ENCODE measurements at regions not wholly inside any gene's neighbourhood (a gene's known extent, or its start where the extent isn't known, plus 50 kb on each side); places are given as distances from the start of the nearest gene placed in this dataset.

DNA sequence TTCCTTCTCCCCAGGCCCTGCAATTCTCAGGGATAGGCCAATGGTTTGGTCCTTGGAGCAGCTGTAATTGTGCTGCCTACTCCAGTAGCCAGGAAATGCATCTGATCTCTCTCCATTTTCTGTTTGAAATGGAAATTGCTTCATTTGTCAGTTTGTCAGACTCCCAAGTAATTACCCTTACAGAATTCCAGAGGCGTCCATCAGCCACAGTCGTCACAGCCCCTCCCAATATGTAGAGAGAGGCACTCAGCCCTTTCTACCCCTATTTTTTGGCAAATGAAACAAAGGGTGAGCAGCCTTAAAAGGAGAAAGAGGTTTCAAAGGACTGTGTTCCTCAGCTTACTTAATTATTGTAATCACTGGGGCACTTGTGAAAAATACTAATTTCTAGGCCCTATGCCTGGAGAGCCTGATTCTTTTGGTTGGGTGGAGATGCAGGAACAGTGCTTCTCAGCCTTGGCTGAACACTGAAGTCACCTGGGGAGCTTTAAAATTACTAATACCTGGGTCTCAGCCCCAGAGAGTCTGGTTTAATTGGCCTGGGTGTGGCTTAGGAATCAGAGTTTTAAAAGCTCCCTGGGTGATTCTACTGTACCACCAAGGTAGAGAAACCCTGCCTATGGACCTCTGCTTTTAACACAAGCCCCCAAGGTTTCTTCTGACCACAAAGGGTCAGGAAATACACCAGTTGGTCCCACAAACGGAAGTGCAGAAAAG is 190.0 kb downstream of the EMP1 start:
- no peak for DNase-seq (ENCODE audit: low spot score)

DNA sequence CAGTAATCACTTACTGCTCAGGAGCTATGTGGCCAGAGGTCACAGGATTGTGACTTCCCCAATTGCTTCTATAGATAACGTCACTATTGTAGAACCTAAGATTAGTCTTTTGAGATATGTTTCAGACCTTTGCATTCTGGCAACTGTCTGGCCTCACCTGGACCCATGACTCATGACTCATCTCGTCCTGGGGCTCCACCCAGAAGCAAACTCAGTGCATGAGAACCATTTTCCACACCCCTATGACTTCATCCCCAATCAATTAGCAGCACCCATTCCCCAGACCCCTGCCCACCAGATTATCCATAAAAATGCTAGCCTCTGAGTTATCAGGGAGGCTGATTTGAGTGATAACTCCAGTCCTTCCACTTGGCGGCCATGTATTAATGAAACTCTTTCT is 186.9 kb downstream of the EMP1 start:
- DNase-seq (ENCODE audit: low spot score), result peak; percentile 62

DNA sequence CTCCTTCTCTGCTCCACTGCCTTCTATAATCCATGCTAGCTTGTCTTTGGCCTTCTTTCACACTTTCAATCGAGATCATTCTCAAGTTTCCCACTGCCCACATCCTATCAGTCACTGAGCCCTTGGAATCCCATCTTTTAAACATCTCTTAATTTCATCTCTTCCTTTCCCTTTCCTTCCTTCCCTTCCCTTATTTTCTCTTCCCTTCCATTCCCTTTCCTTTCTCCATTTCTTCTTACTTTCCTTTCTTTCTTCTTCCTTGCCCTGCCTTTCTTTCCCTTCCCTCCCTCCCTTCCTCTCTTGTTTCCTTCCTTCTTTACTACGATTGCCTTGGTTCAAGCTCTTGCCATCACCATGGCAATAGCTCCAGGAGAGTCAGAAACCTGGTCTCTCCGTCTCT is 183.8 kb downstream of the EMP1 start:
- no peak for DNase-seq (ENCODE audit: low spot score)

DNA sequence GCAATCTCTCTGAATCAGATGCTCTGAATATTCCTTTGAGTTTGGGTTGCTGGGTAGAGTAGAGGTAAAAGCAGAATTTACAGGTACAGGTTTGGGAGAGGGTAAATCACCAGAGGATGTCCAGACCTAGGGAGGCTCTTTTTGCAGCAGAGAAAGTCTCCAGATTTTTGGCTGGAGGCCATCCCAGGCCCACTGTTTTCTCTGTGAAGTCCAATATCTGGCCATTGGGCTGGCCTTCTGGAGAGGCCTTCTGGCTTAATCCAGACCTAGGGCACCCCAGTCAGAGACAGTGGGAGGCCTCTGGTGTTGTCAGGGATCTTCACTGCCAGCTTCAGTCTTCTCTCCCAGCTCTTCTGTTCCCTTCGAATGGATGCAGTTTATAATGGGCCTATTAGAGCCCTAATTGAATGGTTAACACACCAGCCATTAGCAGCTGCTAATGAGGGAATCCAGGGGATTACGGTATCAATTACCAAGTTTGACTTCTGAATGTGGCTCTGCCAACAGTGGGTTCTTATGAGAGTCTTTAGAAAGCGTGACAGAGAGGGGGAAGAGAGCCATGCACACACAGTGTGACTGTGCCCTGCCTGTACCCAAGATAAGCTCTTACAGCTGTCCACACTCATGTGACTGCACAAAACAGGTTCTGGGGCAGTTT is 183.1 kb downstream of the EMP1 start:
- no peak for DNase-seq (ENCODE audit: low spot score)

DNA sequence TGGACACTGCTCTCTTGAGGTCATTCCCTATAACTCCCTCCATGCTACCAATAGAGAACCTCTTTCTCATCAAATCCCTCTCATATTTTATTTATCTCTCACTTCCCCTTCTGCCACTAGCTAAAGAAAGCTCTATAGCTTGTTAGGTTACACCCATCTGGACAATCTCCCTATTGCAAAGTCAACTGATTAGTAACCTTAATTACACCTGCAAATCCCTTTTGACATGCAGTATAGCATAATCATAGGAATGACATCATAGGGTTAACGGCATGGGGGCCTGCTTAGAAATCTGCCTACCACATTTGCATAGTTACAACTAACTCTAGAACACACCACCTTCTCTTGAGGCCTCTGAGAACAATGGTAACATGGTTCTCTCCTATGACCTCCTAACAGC is 181.2 kb downstream of the EMP1 start:
- no peak for DNase-seq (ENCODE audit: low spot score)

DNA sequence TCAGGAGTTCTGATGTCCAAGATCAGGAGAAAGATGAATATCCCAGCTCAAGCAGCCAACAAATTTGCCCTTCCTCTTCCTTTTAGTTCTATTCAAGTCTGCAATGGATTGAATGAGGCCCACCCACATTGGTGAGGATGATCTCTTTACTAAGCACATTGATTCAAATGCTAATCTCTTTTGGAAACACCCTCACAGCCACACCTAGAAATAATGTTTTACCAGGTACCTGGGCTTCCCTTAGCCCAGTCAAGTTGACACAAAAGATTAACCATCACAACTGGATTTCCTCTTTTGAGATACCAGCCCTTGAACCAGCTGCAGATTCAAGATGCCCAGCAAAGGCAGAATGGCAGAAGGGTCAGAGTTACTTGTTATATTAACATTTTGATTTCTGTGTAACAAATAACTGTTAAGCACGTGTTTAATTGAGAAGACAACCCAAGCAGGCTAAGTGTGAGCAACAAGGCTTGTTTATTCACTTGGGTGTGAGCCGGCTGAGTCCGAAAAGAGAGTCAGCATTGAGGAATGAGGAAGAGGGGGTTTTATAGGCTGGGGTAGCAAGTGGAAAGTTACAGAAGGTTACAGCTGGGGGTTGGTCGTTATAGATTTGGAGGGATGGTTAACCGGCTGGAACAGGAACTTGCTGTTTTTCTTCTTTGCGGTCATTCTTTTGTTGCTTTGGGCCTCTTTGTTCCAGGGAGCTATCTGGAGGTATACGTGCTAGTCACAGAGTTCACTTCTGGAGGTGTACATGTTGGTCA is 180.3 kb downstream of the EMP1 start:
- DNase-seq (ENCODE audit: low spot score), result peak; percentile 76

DNA sequence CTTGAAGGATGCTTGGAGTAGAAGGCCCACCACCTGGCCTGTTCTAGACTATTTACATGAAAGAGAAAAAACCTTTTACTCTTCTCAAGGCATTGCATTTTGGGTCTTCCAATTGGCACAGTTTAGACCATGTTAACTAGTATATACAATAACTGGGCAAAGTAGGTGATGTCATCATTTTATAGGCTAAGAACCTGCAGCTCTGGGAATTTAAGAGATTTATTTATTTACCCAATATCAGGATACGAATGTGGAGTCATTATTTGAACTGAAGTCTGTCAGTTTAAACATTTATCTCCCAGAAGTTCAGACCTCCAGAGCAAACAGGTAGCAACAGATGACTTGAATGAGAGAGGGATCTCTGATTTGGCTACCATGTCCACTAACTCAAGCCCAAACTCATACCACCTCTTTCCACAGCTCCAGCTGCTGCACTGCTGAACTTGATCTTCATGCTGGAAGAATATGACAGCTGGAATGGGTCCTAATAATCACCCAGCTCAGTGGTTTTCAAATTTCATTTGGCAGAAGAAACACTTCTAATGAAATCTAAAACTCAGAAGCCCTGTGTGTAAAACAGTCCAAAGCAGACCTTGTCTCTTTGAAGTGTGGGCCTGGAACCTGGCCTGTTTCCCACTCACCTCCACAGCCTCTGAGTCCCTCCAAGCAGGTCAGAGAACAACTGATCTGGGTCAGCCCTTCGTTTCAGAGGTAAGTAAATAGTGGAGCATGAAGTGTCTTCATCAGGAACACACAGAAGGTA is 179.2 kb downstream of the EMP1 start:
- no peak for DNase-seq (ENCODE audit: low spot score)

DNA sequence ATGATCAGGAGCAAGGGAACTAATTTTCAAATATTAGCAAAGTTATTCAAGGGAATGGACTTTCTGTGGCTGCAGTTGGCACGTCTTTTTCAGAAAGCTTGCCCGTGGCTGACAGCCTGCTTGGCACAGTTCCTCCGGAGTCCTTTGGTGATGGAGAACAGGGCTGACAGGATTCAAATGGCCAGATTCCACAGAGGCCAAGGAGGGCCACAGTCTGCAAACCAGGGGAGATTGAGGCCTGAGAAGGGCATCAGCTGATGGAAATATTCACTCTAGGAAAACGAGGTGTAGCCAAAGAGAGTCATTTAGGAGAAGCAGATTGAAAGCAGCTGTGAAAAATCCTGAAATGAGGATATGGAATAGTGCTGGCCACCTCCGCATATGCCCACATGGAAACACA is 178.3 kb downstream of the EMP1 start:
- DNase-seq (ENCODE audit: low spot score), result no peak

DNA sequence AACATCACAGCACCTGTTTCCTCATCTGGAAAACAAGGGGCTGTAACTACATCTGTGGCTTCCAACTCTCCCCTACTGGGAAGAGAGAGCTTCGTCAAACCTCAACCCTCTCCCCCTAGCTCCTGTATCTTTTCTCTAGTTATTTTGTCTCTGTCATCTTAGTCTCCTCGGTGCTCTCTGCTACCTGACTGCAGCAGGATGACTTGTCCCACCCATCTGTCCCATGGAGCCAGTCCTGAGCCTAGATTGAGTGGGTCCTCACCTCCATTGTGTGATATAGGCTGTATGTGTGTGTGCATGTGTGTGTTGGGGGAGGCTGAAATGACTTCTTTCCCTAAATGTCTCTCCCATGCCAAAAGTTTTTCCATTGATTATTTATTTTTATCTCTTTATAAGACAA is 177.3 kb downstream of the EMP1 start:
- DNase-seq (ENCODE audit: low spot score), result no peak

DNA sequence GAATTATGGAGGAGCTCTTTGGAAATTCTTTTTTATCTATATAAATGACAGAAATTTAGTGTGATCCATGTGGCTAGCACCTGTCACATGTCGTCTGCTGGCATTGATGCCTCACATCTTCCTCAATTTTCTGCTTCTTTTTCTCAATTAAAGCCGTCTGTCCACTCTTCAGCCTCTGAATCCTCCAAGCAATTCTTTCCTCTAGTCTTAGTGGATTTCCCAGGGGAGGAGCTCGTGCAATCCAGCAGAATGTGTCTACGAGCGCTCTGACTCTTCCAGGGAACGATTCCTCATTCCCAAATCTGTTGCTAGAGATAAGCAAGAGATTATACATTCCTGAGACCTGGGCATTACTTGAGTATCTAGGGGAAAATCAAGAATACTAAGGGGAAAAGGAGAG is 176.6 kb downstream of the EMP1 start:
- DNase-seq (ENCODE audit: low spot score), result no peak

DNA sequence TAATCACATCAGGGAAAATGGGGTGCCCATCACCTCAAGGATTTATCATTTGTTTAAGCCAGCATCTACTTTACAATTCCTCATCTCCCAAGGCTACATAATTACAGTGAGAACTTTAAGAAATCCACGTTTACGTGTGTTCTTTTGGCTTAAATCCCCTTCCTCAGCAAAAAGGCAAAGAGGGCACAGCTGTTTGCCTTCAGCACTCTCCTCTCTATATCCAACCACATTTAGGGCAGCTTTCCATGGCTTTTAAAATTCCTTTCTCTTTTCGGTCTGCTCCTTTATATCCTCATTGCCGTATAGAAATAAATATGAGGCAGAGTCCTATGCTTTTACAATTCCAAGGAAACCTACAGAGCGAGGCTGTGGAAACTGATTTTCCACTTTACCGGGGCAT is 175.9 kb downstream of the EMP1 start:
- DNase-seq (ENCODE audit: low spot score), result no peak

DNA sequence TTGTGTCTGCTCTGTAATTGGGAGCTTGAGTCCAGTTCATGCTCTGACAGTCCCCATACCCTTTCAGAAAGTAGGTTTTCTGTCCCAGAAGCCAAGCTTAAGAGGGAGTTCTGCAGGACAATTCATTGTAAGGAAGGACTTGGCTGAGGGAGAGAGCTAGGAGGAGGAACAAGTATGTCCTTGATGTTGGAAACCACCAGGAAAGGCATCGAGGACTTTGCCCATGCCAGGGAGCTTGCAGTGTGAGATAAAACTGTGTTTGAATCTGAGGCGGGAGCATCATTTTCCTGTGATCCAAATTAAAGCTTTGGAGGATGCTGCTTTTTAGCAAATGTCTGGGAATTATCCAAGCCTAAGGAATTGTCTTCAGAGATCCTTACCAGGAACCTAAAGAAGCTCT is 175.3 kb downstream of the EMP1 start:
- no peak for DNase-seq (ENCODE audit: low spot score)

DNA sequence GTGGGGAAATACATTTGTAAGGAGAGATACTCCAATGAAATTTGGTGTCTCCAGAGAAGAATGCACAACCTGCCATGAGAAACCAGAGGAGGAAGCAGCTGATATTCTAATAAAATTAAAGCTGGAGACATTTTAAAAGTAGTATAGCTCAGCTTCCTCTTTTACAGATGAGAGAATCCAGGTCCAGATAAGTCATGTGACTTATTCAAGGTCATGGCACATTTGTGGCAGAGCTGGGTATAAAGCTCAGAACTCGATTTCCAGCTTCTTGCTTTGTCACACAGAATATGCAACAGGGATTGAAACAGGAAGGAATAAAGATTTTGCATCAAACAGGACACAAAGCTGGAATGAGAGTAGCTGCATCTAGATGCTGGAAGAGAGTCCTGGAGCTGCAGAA is 174.8 kb downstream of the EMP1 start:
- DNase-seq (ENCODE audit: low spot score), result no peak

DNA sequence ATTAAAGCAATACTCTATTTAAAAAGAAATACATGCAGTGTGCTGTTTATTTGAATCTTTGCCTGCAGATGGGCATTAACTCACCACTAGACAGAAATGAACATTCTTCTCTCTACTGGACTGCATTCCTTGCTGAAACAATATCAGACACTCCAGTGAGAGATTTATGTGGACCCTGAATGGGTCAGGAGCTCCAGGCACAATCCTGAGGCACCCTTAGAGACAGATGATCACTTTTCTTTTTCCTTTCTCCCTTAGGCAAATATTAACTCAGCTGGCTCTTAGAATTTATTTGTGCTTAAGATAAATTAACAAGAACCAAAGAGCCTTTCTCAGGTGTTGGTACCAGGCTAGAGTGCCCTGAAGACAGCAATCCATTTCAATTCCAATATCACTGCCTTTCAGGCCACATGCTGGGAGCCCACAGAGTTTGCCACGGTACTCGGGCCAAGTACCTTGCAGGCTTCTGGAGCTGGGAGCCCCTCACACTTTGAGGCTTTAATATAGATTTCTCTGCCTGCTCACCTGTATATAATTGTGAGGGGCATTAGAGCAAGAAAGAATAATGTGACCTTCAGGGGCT is 173.0 kb downstream of the EMP1 start:
- no peak for DNase-seq (ENCODE audit: low spot score)

DNA sequence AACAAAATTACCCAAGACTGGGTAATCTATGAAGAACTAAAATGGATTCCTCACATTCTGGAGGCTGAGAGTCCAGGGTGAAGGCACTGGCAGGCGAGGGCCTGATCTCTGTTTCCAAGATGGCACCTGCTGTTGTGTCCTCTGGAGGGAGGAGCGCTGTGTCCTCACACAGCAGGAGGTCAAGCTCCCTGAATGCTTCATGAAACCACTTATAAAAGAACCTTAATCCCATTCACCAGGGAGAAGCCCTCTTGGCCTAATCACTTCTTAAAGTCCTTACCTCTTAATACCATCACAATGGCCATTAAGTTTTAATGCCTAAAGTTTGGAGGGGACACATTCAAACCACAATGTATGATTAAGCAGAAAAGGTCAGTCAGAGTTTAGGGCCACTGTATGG is 172.4 kb downstream of the EMP1 start:
- no peak for DNase-seq (ENCODE audit: low spot score)

DNA sequence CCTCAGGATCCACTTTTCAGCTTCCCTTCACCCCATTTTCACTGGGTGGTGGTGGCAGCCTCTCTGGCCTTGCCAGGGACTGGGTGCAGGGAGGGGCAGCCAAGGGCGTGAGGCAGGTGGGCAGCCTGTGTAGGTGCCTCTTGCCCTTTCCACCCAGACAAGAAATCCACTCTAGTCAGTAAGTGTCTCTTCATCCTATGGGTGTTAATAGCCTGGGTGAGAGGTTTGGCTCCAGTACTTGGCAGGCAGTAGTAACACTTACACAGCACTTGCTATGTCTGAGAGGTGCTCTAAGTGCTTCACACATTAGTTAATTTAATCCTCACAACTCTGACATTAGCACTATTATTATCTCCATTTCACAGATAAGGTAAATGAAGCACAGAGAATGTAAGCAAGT is 171.9 kb downstream of the EMP1 start:
- DNase-seq (ENCODE audit: low spot score), result no peak

DNA sequence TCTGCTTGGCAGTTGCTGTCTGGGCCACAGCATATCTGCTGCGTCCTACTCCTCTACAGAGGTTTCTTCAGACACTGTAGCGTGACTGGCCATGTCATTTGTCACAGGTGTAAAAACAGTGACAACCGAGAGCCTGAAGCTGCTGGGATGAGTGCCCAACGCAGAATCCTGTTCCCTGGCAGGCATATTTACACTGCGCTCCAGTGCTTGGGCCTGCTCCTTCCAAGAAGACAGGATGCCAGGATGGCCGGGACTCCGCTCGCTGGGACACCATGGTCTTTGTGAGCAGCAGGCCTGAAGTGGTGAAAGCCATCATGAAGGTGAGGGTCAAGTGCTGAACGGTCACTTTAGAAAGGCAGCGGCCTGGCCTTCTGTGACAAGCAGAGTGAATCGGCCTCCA is 171.4 kb downstream of the EMP1 start:
- DNase-seq (ENCODE audit: low spot score), result no peak

DNA sequence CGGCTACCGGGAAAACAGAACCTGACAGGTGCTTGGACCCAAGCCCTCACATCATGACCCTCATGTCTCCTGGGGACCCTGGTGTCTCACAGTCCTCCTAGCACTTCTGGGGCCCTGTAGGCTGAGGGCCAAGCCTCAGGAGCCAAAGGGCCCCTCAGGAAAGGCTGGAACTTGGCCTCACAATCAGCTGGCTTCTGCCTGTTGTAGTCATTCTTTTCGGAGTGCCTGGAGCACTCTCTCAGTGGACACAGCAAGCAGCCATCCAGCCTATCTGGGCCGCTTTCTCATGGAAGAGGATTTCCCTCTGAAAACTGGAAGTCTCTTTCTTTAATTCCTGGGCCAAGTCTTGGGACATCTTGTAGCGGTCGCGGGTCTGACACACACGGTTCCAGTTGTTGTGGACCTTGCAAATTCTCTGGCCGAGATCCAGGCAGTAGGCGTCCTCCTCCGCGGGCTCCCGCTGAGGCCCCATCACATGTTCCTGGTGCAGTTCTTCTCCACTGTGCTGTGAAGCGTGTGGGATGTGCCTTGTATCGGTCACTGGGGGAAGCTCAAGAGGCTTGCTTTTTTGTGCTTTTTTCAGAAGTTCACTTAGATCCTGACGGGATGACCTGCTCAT is 169.3 kb downstream of the EMP1 start:
- DNase-seq (ENCODE audit: low spot score), result no peak

DNA sequence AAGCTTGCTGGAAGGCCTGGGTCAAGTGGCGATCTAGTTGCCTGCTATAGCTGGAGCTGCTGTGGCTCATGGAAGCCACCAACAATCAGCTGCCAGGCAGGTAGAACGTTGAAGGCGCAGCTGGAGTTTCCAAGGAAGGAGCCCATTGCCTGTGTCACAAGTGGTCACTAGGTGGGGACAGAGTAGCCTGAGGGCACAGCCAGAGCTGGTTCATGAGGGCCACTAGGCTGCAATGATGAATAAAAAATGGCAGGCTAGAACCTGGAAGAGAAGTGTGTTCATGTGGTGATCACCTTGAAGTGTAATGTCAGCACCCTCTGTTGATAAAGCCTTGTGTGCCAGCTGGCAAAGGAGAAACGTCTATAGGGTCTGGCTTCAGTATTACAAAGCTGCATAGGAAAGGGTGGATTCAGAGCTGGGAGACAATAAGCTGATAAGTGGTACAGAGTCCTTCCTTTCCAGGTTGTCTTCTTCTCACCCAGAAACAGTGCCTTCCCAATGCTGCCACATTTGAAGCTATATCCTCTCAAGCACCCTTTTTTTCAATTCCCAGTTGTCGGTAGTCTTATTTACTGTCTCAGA is 165.8 kb downstream of the EMP1 start:
- peak; percentile 75 for DNase-seq (ENCODE audit: low spot score)

DNA sequence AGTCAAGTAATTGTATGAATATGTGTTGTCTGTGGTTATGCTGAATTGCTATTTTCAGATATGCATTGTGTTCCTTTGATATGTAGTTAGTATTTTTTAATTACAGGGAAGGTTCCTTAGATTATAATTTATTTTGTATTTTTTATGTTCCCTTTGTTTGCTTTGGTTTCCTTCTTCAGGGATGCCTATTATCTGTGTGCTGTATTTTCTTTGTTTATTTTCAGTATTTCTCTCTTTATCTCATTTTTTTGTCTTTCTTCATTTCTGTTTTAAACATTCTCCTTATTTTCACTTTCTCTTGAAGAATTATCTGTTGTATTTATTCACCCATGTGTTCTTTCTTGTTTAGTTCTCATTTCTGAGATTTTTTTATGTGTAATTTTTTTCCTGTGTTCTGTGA is 163.1 kb downstream of the EMP1 start:
- DNase-seq (ENCODE audit: low spot score), result no peak

DNA sequence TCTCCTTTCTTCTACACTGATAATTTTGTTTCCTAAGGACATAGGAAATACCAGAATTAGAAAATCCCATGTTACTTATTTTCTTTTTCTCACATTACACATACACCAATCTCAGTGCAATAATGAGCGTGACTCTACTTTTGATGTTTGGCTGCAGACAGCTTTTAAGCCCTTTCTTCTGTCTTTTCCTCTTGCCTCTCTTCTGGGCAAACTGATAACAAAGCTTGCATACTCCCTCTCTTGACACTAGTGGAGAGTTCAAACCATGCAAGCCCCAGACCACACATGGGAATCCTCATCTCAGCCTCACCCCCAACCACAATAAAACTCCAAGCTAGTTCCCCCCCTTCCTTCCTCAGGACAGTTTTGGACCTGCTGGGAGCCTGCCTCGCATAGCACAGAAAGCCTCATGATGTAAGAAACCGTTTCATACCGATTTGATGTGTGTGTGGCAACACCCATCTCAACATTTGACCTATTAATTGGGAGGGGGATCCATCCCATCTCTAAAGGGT is 161.9 kb downstream of the EMP1 start:
- DNase-seq (ENCODE audit: low spot score), result no peak
